ENCODE measurements at regions not wholly inside any gene's neighbourhood (a gene's known extent, or its start where the extent isn't known, plus 50 kb on each side); places are given as distances from the start of the nearest gene placed in this dataset.

DNA sequence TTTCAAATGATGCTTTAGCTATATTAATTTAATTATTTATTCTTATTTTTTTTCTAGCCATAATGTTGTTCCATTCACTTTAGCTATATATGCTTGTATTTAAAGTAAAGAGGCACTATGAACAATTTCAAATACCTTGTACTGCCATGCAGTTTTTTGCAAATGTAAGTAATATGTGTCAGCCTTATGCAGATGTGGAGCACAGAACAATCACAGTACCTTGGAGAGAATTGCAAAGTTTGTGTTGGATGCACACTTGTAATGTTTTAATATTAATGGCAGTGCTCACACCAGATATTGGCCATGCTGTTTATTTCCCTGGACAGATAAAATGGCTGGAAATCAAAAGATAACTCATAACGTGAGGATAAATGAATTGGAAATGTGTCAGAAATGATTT is 663.5 kb upstream of the SEMA3D start:
- 91 to 92% methylated on average over 1 of the region's 1 CpG for WGBS, 2 experiments (ENCODE audit: insufficient coverage in 1 of 2, insufficient read length in 1 of 2)
- no peaks in the 10 kb centered on the region for H3K27me3 ChIP-seq (ENCODE audit: control insufficient read depth, insufficient read depth, low read length, poor library complexity, severe bottlenecking)
- no peak overlapping the region for H3K27ac ChIP-seq (ENCODE audit: low read depth, low read length)
- H3K9ac ChIP-seq (ENCODE audit: extremely low read depth, low read length, poor library complexity, severe bottlenecking): no peak overlapping the region
- Mint-ChIP-seq H3K36me3 (ENCODE audit: low read depth) (no peaks in the 10 kb centered on the region), H3K27me3 (ENCODE audit: insufficient read depth) (no peaks in the 10 kb centered on the region), H3K9me3 (no peaks in the 10 kb centered on the region), H3K27ac (no peak overlapping the region), H3K4me3 (no peak overlapping the region), H3K4me1 (no peaks in the 10 kb centered on the region)
- no peaks in the 10 kb centered on the region for H3K9me3 ChIP-seq (ENCODE audit: control insufficient read depth, low read length)
- no peak overlapping the region for H3K4me3 ChIP-seq (ENCODE audit: low read length)
- H3K4me1 ChIP-seq (ENCODE audit: control insufficient read depth, insufficient read depth, low read length): no peaks in the 10 kb centered on the region
- no peaks in the 10 kb centered on the region for H3K36me3 ChIP-seq (ENCODE audit: control insufficient read depth, insufficient read depth, low read length)
- DNase-seq: no peak
- TF ChIP-seq CTCF (conservative IDR thresholded peaks at IDR 0.05): no peak

- no peak for TF ChIP-seq CTCF (conservative IDR thresholded peaks at IDR 0.05)
- 88 to 96% methylated on average over 6 of the region's 6 CpGs for WGBS, 2 experiments (ENCODE audit: insufficient coverage in 1 of 2, insufficient read length in 1 of 2)
These were observed 653.7 kb upstream of the SEMA3D start for GRCh38 chr7:85840554-85840953.

GRCh38 chr7:85833066-85833465 is 646.2 kb upstream of the SEMA3D start:
- no peak for DNase-seq
- H3K27ac Mint-ChIP-seq: no peak overlapping the region
- Histone ChIP-seq H3K4me3 (ENCODE audit: low read length) (no peak overlapping the region), H3K9ac (ENCODE audit: extremely low read depth, low read length, poor library complexity, severe bottlenecking) (no peak overlapping the region), H3K9me3 (ENCODE audit: control insufficient read depth, low read length) (no peaks in the 10 kb centered on the region), H3K27ac (ENCODE audit: low read depth, low read length) (no peak overlapping the region), H3K4me1 (ENCODE audit: control insufficient read depth, insufficient read depth, low read length) (peaks cover 3% of the 10 kb centered on the region), H3K27me3 (ENCODE audit: control insufficient read depth, insufficient read depth, low read length, poor library complexity, severe bottlenecking) (no peaks in the 10 kb centered on the region), H3K36me3 (ENCODE audit: control insufficient read depth, insufficient read depth, low read length) (no peaks in the 10 kb centered on the region)
- H3K4me3 Mint-ChIP-seq: no peak overlapping the region
- 91 to 92% methylated on average over 3 of the region's 3 CpGs for WGBS, 2 experiments (ENCODE audit: insufficient coverage in 1 of 2, insufficient read length in 1 of 2)
- no peaks in the 10 kb centered on the region for H3K27me3 Mint-ChIP-seq (ENCODE audit: insufficient read depth)
- H3K9me3 Mint-ChIP-seq: no peaks in the 10 kb centered on the region
- no peak for TF ChIP-seq CTCF (conservative IDR thresholded peaks at IDR 0.05)
- H3K36me3 Mint-ChIP-seq (ENCODE audit: low read depth): no peaks in the 10 kb centered on the region
- peaks cover 9% of the 10 kb centered on the region for H3K4me1 Mint-ChIP-seq

More at GRCh38 chr7:85840554-85840953, 653.7 kb upstream of the SEMA3D start:
- no peaks in the 10 kb centered on the region for H3K36me3 Mint-ChIP-seq (ENCODE audit: low read depth)
- no peak overlapping the region for H3K27ac Mint-ChIP-seq
- H3K9me3 Mint-ChIP-seq: peaks cover 9% of the 10 kb centered on the region
- no peaks in the 10 kb centered on the region for H3K36me3 ChIP-seq (ENCODE audit: control insufficient read depth, insufficient read depth, low read length)
- no peak for DNase-seq
- H3K4me3 Mint-ChIP-seq: no peak overlapping the region
- no peak overlapping the region for H3K4me3 ChIP-seq (ENCODE audit: low read length)
- no peaks in the 10 kb centered on the region for H3K27me3 Mint-ChIP-seq (ENCODE audit: insufficient read depth)
- H3K4me1 Mint-ChIP-seq: no peaks in the 10 kb centered on the region
- H3K27me3 ChIP-seq (ENCODE audit: control insufficient read depth, insufficient read depth, low read length, poor library complexity, severe bottlenecking): no peaks in the 10 kb centered on the region
- H3K9me3 ChIP-seq (ENCODE audit: control insufficient read depth, low read length): no peaks in the 10 kb centered on the region
- no peak overlapping the region for H3K27ac ChIP-seq (ENCODE audit: low read depth, low read length)
- H3K9ac ChIP-seq (ENCODE audit: extremely low read depth, low read length, poor library complexity, severe bottlenecking): no peak overlapping the region
- H3K4me1 ChIP-seq (ENCODE audit: control insufficient read depth, insufficient read depth, low read length): no peaks in the 10 kb centered on the region
